Upper lobe of right lung (tissue), 1 donor: ENCODE measurements at regions not wholly inside any gene's neighbourhood (a gene's known extent, or its start where the extent isn't known, plus 50 kb on each side); places are given as distances from the start of the nearest gene placed in this dataset.

ENCODE experiments used
- ATAC-seq: fragments of 200-7000 bp; cut with Tn5 transposase; one replicate; pipeline ENCODE4 v1.9.1; 2020; ENCODE audit warnings: mild to moderate bottlenecking, moderate library complexity
- DNase-seq: peaks from one replicate; pipeline ENCODE4 v3.0.0-alpha.2; 2020
- H3K27ac ChIP-seq: fragments of 200-600 bp; one replicate; pipeline ENCODE4 v1.8.0; 2022
- H3K27me3 ChIP-seq: fragments of 200-600 bp; one replicate; pipeline ENCODE4 v1.8.0; 2022; ENCODE audit warnings: mild to moderate bottlenecking
- H3K36me3 ChIP-seq: fragments of 200-600 bp; one replicate; pipeline ENCODE4 v1.8.0; 2022
- H3K4me1 ChIP-seq: fragments of 200-600 bp; one replicate; pipeline ENCODE4 v1.8.0; 2022
- H3K4me3 ChIP-seq: fragments of 200-600 bp; one replicate; pipeline ENCODE4 v1.8.0; 2022; ENCODE audit warnings: mild to moderate bottlenecking
- H3K9me3 ChIP-seq: fragments of 200-600 bp; one replicate; pipeline ENCODE4 v1.8.0; 2022
- CTCF ChIP-seq: fragments of 200-600 bp; IDR thresholded peaks from one replicate; pipeline ENCODE4 v1.8.0; 2022; ENCODE audit warnings: antibody characterized with exemption
- intact Hi-C: fragments of 100-400 bp; cut with DNase I; formaldehyde crosslinking; loops from one replicate; pipeline ENCODE4 v1.11.0; 2022
- donor health status: DM: no; HTN: yes; CAD: no; lungs with severe emphysema.

- H3K36me3 ChIP-seq: no peaks in the 10 kb centered on the region
- H3K27ac ChIP-seq: no peak overlapping the region
- ATAC-seq (no peak), DNase-seq (no peak)
- H3K27me3 ChIP-seq: no peaks in the 10 kb centered on the region
- no peaks in the 10 kb centered on the region for H3K9me3 ChIP-seq
- H3K4me3 ChIP-seq: no peak overlapping the region
- intact Hi-C loops: no loop called here
- no peaks in the 10 kb centered on the region for H3K4me1 ChIP-seq
- TF ChIP-seq CTCF: no peak
These were observed 117.8 kb upstream of the FAM20A start for GRCh38 chr17:68718926-68719325.

- Histone ChIP-seq H3K27ac (no peak overlapping the region), H3K4me1 (no peaks in the 10 kb centered on the region), H3K36me3 (no peaks in the 10 kb centered on the region), H3K9me3 (no peaks in the 10 kb centered on the region), H3K4me3 (no peak overlapping the region), H3K27me3 (no peaks in the 10 kb centered on the region)
- ATAC-seq (no peak), DNase-seq (no peak)
- intact Hi-C loops: no loop called here
- TF ChIP-seq CTCF: no peak
These were observed 117.3 kb upstream of the FAM20A start for GRCh38 chr17:68718465-68718864.

GRCh38 chr17:68714676-68715075 lies 113.5 kb upstream of the FAM20A start:
- H3K4me1 ChIP-seq: no peaks in the 10 kb centered on the region
- intact Hi-C loops: no loop called here
- H3K27me3 ChIP-seq: no peaks in the 10 kb centered on the region
- no peaks in the 10 kb centered on the region for H3K9me3 ChIP-seq
- no peak for TF ChIP-seq CTCF
- no peak for ATAC-seq
- no peaks in the 10 kb centered on the region for H3K36me3 ChIP-seq
- no peak overlapping the region for H3K4me3 ChIP-seq
- no peak for DNase-seq
- H3K27ac ChIP-seq: no peak overlapping the region

GRCh38 chr17:68711858-68712257 lies 110.7 kb upstream of the FAM20A start:
- Histone ChIP-seq H3K36me3 (no peaks in the 10 kb centered on the region), H3K9me3 (no peaks in the 10 kb centered on the region), H3K4me3 (no peak overlapping the region), H3K27ac (no peak overlapping the region), H3K4me1 (no peaks in the 10 kb centered on the region), H3K27me3 (no peaks in the 10 kb centered on the region)
- intact Hi-C loops: no loop called here
- DNase-seq (no peak), ATAC-seq (no peak)
- no peak for TF ChIP-seq CTCF

- no peak for DNase-seq
- ATAC-seq: no peak
- H3K4me1 ChIP-seq: no peaks in the 10 kb centered on the region
- intact Hi-C loops: no loop called here
- H3K4me3 ChIP-seq: no peak overlapping the region
- TF ChIP-seq CTCF: no peak
- no peaks in the 10 kb centered on the region for H3K9me3 ChIP-seq
- peak overlapping the region; percentile 11 for H3K27ac ChIP-seq
- H3K27me3 ChIP-seq: no peaks in the 10 kb centered on the region
- no peaks in the 10 kb centered on the region for H3K36me3 ChIP-seq
These were observed 109.8 kb upstream of the FAM20A start for GRCh38 chr17:68710976-68711375.

GRCh38 chr17:68710035-68710780 lies 109.0 kb upstream of the FAM20A start:
- Histone ChIP-seq H3K4me1 (no peaks in the 10 kb centered on the region), H3K27me3 (no peaks in the 10 kb centered on the region), H3K9me3 (no peaks in the 10 kb centered on the region), H3K27ac (peak overlapping the region; percentile 11), H3K4me3 (no peak overlapping the region), H3K36me3 (no peaks in the 10 kb centered on the region)
- intact Hi-C loops: no loop called here
- TF ChIP-seq CTCF: no peak
- DNase-seq (no peak), ATAC-seq (no peak)
